ENCODE measurements at regions not wholly inside any gene's neighbourhood (a gene's known extent, or its start where the extent isn't known, plus 50 kb on each side); places are given as distances from the start of the nearest gene placed in this dataset.

DNA sequence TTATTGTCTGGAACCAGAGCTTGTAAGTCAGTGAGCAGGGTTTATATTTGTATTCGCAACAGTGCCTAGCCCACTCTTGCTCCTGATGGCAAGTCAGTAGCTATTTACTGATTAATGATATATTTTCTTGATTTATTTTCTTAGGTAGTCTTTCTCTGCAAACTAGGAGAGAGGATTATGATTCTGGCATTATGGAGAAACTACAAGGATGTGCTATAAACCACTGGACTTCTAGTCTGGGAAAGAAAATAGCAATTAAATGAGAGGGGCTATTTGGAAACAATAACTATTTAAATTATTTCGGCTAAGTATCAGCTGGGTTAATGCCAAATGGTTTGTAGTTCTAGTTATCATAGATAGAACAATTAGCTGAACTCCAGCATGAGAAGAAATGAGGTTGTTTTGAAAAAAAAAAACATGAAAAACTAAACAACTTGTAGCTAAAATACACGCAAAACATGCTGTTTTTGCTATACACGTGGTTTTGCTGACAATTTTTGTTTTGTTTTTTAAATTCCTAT lies 304.9 kb upstream of the TCF21 start:
- DNase-seq = no peak

DNA sequence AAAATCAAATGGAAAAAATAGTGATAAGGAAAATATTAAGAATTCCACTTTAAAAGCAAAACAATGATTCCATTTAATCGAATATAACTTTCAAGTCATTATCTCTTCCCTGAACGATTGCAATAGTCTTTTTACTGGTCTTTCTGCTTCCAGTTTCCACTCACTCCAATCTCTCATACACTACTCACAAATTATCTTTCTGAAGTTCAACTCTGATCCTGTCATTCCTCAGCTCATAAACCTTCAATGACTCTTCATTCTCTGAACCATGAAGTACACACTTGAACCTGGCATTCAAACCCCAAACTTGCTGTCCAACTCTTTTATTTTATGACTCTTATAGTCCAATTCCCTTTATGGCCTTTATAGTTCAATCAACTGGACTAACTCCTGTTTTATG lies 304.1 kb upstream of the TCF21 start:
- no peak for DNase-seq

DNA sequence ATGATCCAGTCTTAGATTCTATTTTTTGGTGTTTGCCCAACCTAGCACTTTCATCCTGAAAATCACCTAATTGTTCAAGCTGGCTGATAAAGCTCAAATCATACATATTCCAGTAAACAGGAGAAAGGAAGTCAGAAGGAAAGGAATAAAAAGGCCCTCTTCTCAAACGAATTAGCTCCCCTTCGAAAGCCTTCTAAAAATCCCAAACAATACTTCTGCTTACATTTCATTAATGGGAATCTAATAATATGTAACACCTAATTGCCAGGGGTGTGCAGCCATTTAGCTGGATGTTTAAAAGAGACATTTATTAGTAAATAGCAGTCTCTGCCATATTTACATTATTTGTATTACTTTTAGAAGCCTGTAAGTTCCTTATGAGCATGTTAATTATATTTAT lies 302.9 kb upstream of the TCF21 start:
- no peak for DNase-seq

DNA sequence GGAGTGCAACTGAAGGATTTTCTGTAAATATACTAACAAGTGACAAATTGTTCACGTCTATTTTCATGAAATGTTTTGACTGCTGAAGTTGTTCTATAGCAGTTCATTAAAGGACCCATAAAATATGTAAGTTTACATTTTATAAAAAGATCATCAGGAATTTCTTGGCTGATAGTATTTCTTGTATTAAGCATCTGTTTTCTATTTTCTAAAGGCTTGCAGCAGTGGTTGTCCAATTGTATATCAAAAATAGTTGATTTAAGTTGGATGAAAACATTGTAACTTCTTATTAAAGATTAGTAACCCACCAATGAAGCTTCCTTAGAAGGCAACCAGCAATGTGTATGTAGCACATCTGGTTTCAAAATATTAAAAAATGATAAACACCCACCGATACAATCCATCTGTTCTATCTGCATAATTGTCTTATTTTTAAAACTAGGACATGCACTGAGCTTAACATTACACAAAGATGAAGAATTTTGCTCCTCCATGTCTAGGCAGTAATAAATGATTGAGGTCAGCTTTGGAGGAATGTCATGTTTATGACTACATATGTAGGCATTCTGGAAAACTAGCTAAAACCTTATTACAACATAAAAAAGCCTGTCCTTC lies 301.3 kb upstream of the TCF21 start:
- no peak for DNase-seq

DNA sequence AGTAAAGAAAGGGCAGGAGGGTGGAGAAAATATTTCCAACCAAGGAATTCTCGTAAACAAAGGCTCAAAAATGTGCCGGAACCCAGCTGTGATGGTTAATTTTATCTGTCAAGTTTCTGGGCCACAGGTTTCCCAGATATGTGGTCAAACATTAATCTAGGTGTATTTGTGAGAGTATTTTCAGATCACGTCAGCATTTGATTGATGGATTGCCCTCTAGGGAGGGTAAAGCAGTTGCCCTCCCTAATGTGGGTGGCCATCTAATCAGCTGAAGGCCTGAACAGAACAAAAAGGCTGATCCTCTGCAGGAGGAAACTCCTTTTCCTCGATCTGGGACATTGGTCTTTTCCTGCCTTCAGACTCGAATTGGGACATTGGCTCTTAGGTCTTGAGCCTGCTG lies 298.7 kb upstream of the TCF21 start:
- DNase-seq = no peak

DNA sequence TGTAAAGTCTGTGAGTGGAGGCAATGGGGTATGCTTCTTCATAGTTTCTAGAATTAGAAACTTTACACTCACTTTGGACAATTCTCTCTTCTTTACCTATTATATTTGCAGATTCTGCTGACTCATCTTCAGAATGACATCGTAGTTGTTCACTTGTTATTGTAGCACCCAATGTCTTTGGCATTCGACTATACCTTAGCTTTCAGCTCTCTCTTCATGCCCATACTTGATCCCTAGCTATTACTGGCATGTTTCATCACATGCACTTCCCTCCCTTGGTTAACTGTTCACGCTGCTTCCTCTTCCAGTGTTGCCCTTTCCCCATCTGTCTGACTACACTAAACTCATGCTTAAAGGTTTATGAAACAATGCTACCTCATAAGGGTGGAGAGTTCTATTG lies 298.1 kb upstream of the TCF21 start:
- DNase-seq = peak; percentile 13

DNA sequence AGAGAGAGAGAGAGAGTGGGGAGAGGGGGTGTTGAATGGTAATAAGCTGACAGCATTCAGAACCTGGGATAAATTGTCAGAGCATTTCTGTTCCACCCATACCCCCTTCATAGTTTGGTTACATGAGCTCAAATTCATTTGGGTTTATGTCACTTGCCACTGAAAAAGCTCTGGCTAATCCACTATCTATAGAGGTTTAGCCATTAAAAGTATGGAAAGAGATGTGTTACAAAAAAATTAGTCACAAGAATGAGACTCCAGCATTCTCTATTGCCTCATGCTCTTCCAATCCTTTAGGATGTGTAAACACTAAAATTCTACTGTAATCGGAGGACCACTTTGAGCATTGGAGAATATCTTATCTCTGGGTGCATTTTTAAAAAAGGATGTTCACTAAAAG lies 297.6 kb upstream of the TCF21 start:
- no peak for DNase-seq

DNA sequence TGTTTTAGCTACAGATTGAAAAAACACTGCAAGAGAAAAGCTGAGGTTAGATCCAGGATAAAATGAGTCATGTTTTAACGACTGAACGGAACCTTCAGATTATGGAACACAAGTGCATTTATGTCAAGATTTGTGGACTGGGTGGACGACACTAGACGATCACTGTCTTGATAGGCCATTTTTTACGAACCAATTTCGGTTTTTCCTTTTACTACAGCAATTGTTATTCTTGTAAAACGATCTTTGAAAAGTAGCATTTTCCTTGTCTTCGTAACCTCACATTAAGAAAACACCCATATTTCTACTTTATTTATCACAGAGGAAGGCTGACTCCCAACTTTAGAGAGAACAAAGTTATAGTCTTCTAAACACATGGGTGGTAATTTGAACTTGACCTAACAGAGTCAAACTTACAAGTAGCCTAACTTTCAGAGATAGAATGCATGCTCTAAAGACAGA lies 294.2 kb upstream of the TCF21 start:
- DNase-seq = no peak

DNA sequence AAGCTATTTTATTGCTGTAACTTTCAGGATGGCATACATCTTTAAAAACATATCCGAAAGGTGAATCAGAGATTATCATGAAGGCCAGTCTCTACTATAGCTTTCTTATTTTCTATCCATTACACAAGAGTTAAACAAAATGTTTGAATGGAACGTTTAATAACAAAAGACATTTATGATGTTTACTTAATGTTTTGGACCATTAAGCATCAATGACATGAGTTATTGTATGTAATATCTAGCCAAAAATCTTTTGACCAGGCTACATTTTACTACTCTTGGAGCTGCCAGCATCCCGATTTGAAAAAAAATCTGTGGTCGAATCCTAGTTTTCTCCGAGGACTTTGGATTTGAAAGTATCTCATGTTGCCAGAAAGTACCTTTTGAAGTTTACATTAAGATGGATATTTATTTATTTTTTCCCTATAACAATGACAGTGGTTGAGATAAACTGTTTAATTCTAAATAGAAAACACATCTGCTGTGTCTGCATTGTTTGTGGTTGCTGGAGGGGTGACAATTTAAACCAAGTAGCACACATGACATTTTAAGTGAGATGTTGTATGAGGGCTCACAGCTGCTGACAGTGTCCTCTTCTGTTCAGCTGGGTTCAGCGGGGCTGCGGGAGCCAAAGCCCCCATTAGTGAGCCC lies 293.7 kb upstream of the TCF21 start:
- no peak for DNase-seq

DNA sequence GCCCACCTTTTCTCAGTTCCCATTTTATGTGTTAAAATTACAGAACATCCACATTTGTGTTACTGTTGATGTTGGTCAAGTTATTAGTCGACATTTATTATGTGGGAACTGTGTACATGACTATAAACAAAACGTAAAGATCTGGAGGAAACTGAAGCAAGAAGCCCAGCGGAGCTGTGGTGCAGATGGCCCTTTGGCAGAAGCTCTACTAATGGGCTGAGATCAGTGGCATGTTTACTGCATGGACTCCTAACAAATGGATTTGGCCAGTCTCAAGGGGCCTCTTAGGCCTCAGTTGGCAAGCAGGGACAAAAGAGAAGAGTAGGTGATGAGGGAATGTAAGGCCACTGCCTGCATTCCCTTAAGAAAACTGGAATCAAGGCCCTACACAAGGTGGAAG lies 282.1 kb upstream of the TCF21 start:
- DNase-seq = no peak

DNA sequence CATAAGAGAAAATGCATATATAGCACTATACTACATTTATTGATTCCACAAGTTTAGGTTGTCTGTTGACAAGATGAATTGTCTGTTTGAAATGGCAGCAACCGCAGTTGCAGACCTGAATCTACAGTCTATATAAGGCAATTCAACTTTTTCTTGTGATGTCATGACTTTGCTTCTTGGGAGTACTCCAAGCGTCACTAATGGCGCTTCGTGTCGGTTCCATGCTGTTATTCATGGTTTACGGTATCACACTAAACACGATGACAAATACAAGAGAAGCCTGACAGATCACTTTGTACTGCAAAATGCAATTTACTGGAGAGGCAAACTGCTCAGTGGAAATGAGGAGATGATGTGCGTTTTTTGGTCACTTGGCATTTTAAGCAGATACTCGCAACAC lies 280.3 kb upstream of the TCF21 start:
- no peak for DNase-seq

DNA sequence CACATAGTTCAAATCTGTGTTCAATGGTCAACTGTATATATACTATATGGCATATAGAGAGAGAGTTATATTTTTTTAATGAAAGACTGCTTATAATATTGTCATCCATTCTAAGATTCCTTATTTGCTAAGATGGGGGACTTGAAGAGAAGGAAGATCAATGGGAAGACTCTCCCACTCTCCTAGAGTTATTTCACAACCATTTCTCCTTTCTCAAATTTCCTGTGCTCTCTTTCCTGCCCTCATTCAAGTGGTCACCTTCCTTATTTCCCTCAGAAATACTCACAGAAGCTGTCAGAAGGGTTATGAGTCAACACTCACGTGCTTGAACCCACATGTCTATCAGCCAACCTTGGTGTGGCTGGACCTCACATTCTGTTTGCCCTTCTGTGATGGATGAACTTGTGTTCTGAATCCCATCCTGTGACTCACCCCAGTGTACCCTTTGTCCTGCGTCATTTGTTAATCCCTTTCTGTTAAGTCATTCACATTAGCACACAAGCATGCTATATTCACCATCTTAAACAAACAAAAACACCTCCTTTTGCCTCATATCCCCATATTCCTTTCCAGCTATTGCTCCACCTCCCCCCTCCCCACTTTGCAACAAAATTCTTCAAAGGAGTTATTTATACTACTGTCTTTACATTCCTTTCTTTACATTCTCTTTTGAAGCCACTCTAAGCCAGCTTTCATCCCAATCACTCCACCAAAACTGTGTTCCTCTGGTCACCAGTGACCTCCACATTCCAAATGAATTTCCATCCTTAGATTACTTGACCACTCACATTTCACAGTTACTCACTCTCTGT lies 279.3 kb upstream of the TCF21 start:
- no peak for DNase-seq

DNA sequence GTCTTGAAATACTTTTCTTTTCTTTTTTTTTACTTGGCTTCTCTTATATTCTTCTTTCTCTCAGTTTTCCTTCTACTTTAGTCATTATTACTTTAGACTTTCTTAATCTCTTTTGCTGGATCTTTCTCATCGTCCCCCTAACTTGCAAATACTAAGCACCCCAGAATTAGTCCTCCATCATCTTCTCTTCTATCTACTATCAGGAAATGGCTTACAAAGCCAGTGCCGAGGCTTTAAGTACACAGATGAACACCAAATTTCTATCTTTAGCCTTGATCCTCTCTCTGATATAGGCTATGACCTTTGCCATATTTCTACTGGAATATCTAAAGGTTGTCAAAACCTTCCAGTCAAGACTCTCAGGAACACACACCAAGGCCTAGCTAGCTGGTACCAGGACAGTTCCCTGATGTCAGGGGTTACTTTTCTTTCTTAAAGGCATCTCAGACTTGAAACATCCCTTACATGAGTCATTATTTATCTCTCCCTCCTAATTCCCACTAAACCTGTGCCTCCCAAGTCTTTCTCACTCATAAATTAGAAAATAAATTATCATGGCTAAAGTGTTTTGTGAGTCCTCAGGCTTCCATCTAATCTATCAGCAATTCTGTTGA lies 278.6 kb upstream of the TCF21 start:
- DNase-seq = no peak

DNA sequence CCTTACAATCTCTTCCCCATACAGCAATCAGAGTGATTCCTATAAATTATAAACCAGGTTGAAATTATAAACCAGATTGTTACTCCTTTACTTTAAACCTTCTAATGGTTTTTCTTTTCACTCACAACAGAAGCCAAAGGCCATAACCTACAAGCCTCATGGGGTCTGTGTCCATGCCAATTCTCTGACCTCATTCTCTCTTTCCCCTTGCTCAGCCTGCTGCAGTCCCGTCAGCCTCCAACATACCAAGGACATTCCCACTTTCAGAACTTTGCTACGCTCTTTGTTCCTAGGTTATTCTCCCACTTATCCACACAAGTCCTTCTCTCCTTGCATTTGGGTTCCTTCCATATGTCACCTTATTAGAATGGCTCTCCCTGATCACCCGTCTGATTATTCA lies 277.9 kb upstream of the TCF21 start:
- no peak for DNase-seq

DNA sequence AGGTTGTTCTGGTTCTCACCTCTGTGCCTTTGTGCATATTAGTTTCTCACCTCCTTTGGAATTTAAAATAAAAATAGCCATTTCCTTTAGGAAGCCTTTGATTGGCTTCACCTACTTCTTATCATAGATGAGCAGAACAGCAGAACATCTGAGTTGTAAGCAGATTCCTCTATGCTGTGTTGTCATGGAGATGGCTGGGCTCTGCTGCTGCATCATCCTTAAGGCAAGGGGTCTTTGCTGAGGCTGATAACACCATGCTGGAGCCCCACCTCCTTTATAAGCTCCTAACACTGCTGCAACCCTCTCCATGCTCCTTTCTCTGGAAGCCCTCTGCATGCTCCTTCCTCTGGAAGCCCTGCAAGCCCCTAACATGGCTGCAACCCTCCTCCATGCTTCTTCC lies 276.5 kb upstream of the TCF21 start:
- DNase-seq = no peak

DNA sequence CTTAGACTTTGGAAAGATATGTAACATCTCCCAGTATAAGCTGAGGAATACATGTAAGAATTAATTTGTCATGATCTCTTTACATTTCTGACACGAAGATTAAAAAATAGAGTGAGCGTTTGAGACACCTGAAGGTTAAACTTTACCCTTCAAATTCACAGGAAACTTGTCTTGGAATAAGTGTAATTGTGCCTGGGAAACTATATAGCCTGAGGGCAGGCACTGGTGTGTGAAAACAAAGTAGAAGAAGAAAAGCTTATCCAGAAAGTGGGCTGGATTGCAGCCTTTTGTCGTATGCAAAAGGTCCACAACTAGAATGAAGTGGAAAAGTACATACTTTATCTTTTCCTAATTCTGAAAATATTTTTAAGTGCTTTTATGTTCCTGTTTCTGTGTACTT lies 275.7 kb upstream of the TCF21 start:
- no peak for DNase-seq

DNA sequence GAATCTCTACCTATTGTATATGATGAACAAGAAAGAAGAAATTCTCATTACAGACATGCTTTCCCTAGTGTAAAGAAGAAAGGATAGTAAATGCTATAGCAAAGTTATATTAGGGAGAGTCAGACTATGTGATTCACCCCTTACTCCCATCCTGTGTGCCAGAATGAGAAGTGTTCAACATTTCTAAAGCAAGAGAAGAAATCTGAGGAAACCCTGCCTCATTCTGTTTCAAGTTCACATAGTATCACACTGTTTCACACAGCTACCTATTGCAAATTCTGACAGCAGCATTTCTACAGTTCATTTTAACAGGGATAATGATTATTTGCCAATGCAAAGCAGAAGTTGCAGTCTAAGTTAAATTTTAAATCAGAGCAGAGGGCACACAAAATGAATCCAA lies 267.2 kb upstream of the TCF21 start:
- DNase-seq = no peak

DNA sequence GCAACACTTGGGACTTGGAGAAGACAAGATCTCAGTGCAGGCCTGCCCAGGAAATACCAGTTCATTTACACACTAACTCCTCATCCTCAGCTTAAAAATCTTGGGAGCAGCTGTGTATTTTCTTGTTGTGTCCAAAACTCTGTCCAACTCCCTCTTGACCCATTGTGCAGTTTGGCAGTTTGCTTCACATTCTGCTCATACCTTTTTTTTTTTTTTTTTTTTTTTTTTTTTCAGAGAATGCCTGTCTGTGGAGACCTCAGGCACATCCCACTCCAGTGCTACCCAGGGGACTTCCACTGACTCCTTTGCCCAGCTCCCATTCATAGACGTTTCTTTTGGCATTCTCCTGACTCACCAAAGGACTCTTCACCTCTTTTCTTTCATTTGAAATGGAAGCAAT lies 265.8 kb upstream of the TCF21 start:
- no peak for DNase-seq

DNA sequence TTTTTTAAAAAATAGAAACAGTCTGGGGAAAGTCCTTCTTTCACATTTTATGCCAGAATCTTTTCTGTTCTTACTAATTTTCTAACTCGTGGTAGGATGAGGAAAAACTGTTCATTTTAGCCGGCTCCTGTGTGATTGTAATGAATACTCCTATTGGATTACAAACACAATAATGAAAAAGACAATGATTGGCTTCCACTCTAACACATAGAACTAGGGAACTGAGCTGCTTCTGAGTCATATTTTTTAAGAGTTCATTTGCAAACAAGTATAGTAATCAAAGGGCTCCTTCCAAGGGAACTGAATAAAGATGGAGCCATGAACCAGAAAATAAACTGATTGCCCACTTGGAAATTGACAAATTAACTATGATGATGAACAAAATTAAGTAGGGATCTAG lies 265.3 kb upstream of the TCF21 start:
- DNase-seq = no peak

DNA sequence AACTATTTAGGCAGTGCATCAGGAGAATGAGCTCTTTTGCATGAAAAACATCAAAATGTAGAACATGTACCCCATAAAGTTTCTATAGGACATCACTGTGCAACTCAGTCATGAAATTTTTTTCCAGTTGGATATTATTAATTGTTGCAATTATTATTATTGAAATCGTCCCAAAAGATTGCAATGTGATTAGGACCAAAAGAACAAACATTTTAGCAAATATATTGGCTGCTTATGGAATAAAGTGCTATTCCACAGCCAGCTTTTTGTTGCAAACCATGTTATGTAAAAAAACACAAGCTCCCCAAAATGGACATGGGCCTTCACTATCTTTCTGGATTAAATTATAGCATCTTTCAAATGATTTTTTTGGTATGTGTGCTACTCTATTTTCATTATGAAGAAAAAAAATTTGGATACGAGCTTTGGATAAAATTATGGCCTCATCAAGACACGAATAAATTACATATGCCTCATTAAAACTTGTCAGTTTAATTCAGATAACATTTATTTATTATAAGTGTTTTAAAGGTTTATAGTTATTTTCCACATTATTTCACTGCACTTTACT lies 262.7 kb upstream of the TCF21 start:
- DNase-seq = no peak

DNA sequence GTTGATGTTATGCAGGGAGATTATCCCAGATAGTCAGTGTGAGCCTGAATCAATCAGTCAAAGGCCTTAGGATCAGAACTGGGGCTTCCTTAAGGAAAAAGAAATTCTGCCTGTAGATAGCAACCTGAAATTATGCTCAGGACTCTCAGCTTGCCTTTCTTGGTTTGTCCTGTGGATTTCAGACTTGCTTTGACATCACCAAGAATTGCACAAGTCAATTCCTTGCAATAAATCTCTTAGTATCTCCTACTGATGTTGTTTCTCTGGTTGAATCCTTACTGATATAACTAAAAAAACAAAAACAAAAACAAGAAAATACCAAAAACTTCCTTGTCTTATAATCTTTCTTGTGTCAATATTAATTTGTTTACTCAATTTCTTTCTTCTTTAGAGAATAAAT lies 258.9 kb upstream of the TCF21 start:
- DNase-seq = no peak

DNA sequence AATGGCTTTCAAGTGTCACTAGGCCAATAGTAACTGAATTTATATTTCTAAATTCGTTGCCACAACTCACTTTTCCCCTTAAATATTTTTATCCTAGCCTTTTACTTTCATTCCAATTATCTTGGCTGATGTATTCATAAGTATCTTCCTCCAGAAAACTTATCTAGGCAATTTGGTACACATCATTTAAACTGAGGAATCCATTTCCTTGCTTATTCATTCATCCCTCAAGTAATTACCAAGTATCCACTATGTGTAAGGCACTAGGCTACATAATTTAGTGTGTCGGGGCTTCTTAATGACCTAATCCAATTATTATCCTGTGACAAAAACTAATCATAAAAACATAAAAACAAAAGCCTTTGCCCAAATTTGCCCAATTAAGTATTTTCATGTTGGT lies 258.3 kb upstream of the TCF21 start:
- DNase-seq = no peak

DNA sequence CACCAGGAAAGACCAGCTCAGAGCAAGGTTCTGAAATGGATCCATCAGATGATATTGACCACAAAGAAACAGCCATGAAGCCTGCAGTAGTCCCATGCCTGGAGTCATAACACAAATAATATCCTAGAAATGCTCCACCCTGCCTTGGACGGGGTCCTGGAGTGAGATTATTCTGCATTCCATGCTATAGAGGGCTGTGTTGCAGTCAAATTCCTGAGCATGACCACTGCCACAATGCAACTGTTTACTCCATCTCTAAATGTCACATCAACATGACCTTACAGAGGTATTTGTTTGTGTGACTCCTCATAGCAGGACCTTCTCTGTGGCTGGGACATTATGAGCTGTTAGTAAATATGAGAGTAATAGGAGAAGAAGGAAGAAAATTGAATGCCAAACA lies 257.5 kb upstream of the TCF21 start:
- DNase-seq = no peak

Measured in NCI-H1694 (cell line).